K562 (cell line): ENCODE measurements at regions not wholly inside any gene's neighbourhood (a gene's known extent, or its start where the extent isn't known, plus 50 kb on each side); places are given as distances from the start of the nearest gene placed in this dataset.

Source experiments
- ATAC-seq: fragments of 200-7000 bp; cut with Tn5 transposase; 3 replicates; pipeline ENCODE4 v1.9.1; 2020; ENCODE audit warnings: moderate library complexity
- BruUV-seq: library from RNA; stranded (reverse); fragments of 400-500 nt; replicated peaks from 2 replicates; lab custom pipeline; 2021; lab: Mats Ljungman, UMichigan
- CTCF ChIA-PET: fragments of 300-600 bp; formaldehyde crosslinking; extraction: SDS; loops from one replicate; lab custom pipeline; 2021; ENCODE audit warnings: low intra/inter-chr PET ratio; lab: Yijun Ruan, JAX
- POLR2A ChIA-PET: fragments of 300-600, 350-650 bp; sonication (Branson Sonifier 250); formaldehyde crosslinking; extraction: SDS; loops from one replicate; lab custom pipeline; 2021; ENCODE audit warnings: antibody characterized with exemption, inconsistent platforms; lab: Yijun Ruan, JAX
- DNase-seq, 4 experiments: peaks; one replicate each; pipeline versions ENCODE4 v3.0.0 to v3.0.0-alpha.2; 2011 to 2018; ENCODE audit warnings: low spot score in 3 of 4, mixed read lengths in 3 of 4; ENCODE audit errors: extremely low read depth in 1 of 4
- FAIRE-seq: peaks from 2 replicates; lab custom pipeline; 2011; peaks lifted over from hg19 to GRCh38; lab: Jason Lieb, UNC
- H2AFZ ChIP-seq: 2 replicates; pipeline ENCODE4 v1.6.0; 2011; ENCODE audit warnings: low read depth, low read length, control low read depth, inconsistent platforms
- H3K27ac ChIP-seq: fragments of 200-600 bp; 3 replicates; pipeline ENCODE4 v1.8.0; 2011; ENCODE audit warnings: low read depth, mild to moderate bottlenecking, control low read depth, inconsistent platforms, low read length, moderate library complexity, mixed read lengths; ENCODE audit errors: extremely low read depth
- H3K27me3 ChIP-seq, 2 experiments: fragments of 300-600 bp in 1 of 2; 2 replicates in 1 of 2; 3 replicates in 1 of 2; pipeline versions ENCODE4 v1.6.0 to v1.8.0; 2011; ENCODE audit warnings: inconsistent platforms in 2 of 2, low read length in 2 of 2, mild to moderate bottlenecking in 1 of 2, mixed read lengths in 1 of 2, moderate library complexity in 1 of 2; ENCODE audit not compliant: control insufficient read depth in 2 of 2, insufficient read depth in 2 of 2
- H3K36me3 ChIP-seq: fragments of 300-600 bp; 3 replicates; pipeline ENCODE4 v1.8.0; 2011; ENCODE audit warnings: mild to moderate bottlenecking, low read length, inconsistent platforms; ENCODE audit not compliant: control insufficient read depth, insufficient read depth
- H3K4me1 ChIP-seq, 2 experiments: fragments of 200-600 bp in 1 of 2; replicated peaks in 1 of 2; 2 replicates in 1 of 2; 3 replicates in 1 of 2; pipeline versions ENCODE4 v1.5.1 to v1.8.0; 2011; ENCODE audit warnings: inconsistent platforms in 2 of 2, low read length in 2 of 2, mild to moderate bottlenecking in 1 of 2, mixed read lengths in 1 of 2, moderate library complexity in 1 of 2; ENCODE audit not compliant: control insufficient read depth in 2 of 2, insufficient read depth in 2 of 2
- H3K4me2 ChIP-seq: 2 replicates; pipeline ENCODE4 v1.6.1; 2011; ENCODE audit warnings: low read length, control low read depth, inconsistent platforms, mixed read lengths; ENCODE audit not compliant: insufficient read depth
- H3K4me3 ChIP-seq: fragments of 200-600 bp; sonication (generic), shearing (Covaris generic); 2 replicates; pipeline ENCODE4 v1.5.1; 2016; ENCODE audit warnings: control low read depth, inconsistent platforms
- H3K79me2 ChIP-seq: fragments of 200-600 bp; 3 replicates; pipeline ENCODE4 v1.8.0; 2011; ENCODE audit warnings: low read length, inconsistent platforms; ENCODE audit not compliant: control insufficient read depth, insufficient read depth
- H3K9ac ChIP-seq, 2 experiments: 2 replicates each; pipeline versions ENCODE4 v1.6.0 to v1.6.1; 2011; ENCODE audit warnings: low read depth in 2 of 2, low read length in 2 of 2, control low read depth in 1 of 2, inconsistent platforms in 1 of 2, mild to moderate bottlenecking in 1 of 2, mixed read lengths in 1 of 2; ENCODE audit not compliant: insufficient read depth in 1 of 2
- H3K9me1 ChIP-seq: one replicate; pipeline ENCODE4 v1.6.0; 2011; ENCODE audit warnings: inconsistent platforms, mild to moderate bottlenecking, low read length, moderate library complexity; ENCODE audit not compliant: control insufficient read depth, insufficient read depth
- H3K9me3 ChIP-seq: replicated peaks from 2 replicates; pipeline ENCODE4 v1.5.1; 2011; ENCODE audit warnings: low read depth, low read length, inconsistent platforms; ENCODE audit not compliant: control insufficient read depth, insufficient read depth
- H4K20me1 ChIP-seq: replicated peaks from 2 replicates; pipeline ENCODE4 v1.6.1; 2011; ENCODE audit warnings: low read length, inconsistent platforms, mixed read lengths; ENCODE audit not compliant: control insufficient read depth, insufficient read depth
- CBX5 ChIP-seq: IDR thresholded peaks from 2 replicates; pipeline ENCODE4 v1.6.1; 2014; ENCODE audit warnings: low read depth, borderline replicate concordance
- DEAF1 ChIP-seq: fragments of 450-650 bp; formaldehyde crosslinking; IDR thresholded peaks from 2 replicates; pipeline ENCODE4 v1.4.0; 2020; ENCODE audit warnings: mild to moderate bottlenecking, moderate library complexity
- FOXM1 ChIP-seq, 2 experiments: fragments of 450-650 bp in 1 of 2; sonication (generic) in 1 of 2; formaldehyde crosslinking in 1 of 2; IDR thresholded peaks; 2 replicates each; pipeline versions ENCODE4 v1.6.1 to v1.9.0; 2017 to 2022; ENCODE audit warnings: low read depth in 2 of 2, mild to moderate bottlenecking in 2 of 2, missing genetic modification reagents in 1 of 2, moderate library complexity in 1 of 2
- HIVEP1 ChIP-seq: fragments of 250-450 bp; sonication (Bioruptor Pico); IDR thresholded peaks from 2 replicates; pipeline ENCODE4 v1.4.0; 2020; ENCODE audit warnings: mild to moderate bottlenecking
- HMGN3 ChIP-seq: IDR thresholded peaks from 2 replicates; pipeline ENCODE4 v1.6.1; 2011; ENCODE audit warnings: borderline replicate concordance, low read depth, mild to moderate bottlenecking, mixed read lengths, low read length; ENCODE audit not compliant: insufficient read length; ENCODE audit errors: extremely low read depth
- HOMEZ ChIP-seq: fragments of 250-450 bp; sonication (Bioruptor Pico); IDR thresholded peaks from 2 replicates; pipeline ENCODE4 v1.4.0; 2020; ENCODE audit warnings: mild to moderate bottlenecking, moderate library complexity
- PHB ChIP-seq: fragments of 250-450 bp; sonication (Bioruptor Pico); IDR thresholded peaks from 2 replicates; pipeline ENCODE4 v1.5.0; 2021
- TEAD4 ChIP-seq, 2 experiments: sonication (generic) in 1 of 2; formaldehyde crosslinking in 1 of 2; IDR thresholded peaks; 2 replicates each; pipeline versions ENCODE4 v1.6.1 to v1.8.0; 2012 to 2022; ENCODE audit warnings: borderline replicate concordance in 1 of 2, inconsistent platforms in 1 of 2, low read length in 1 of 2, mild to moderate bottlenecking in 1 of 2, missing genetic modification reagents in 1 of 2
- UBTF ChIP-seq, 2 experiments: IDR thresholded peaks; 2 replicates each; pipeline ENCODE4 v1.6.1; 2012; ENCODE audit warnings: improper control_type of control experiment in 2 of 2, low read depth in 2 of 2, low read length in 2 of 2, borderline replicate concordance in 1 of 2
- ZNF511 ChIP-seq: sonication (generic); formaldehyde crosslinking; IDR thresholded peaks from 2 replicates; pipeline ENCODE4 v1.8.0; 2022; ENCODE audit warnings: mild to moderate bottlenecking, missing genetic modification reagents
- WGBS: fragments of 100-300 bp; shearing (Covaris generic); methylation state at CpG from one replicate; pipeline ENCODE4 v1.1.6; 2016; ENCODE audit warnings: low coverage, mixed read lengths; ENCODE audit not compliant: insufficient coverage; ENCODE audit errors: missing lambda C conversion rate; 5-methylcytosine and 5-hydroxymethylcytosine counted together
- in situ Hi-C: fragments of 300-500 bp; cut with MboI; formaldehyde crosslinking; loops from 4 replicates; pipeline ENCODE4 v1.15.0; 2018; ENCODE audit warnings: inconsistent platforms, mixed read lengths
- intact Hi-C: fragments of 100-400 bp; cut with micrococcal nuclease; formaldehyde crosslinking; loops from 2 replicates; pipeline ENCODE4 v1.14.2; 2022

- no peak overlapping the region for H3K4me3 ChIP-seq
- H3K79me2 ChIP-seq: no peaks in the 10 kb centered on the region
- no peaks in the 10 kb centered on the region for H4K20me1 ChIP-seq
- H3K4me2 ChIP-seq: no peak overlapping the region
- no peak for DNase-seq
- H3K36me3 ChIP-seq: no peaks in the 10 kb centered on the region
- H3K4me1 ChIP-seq: peaks cover 0 to 13% of the 10 kb centered on the region in 2 experiments; a peak in 2 of 5 replicates
- H3K9me3 ChIP-seq: no peaks in the 10 kb centered on the region; the same call in 1 of the 2 replicates
- ChIA-PET CTCF (no interaction called here), POLR2A (no interaction called here)
- WGBS: 63% methylated on average over 3 of the region's 3 CpGs
- no peaks in the 10 kb centered on the region for H3K9me1 ChIP-seq
- no peak for TF ChIP-seq TEAD4 (IDR thresholded peaks at IDR 0.05; ENCODE audit: low read length)
- TF ChIP-seq TEAD4 (CRISPR knock-in tag; IDR thresholded peaks at IDR 0.05; ENCODE audit: borderline replicate concordance): no peak
- no peak for TF ChIP-seq HIVEP1 (CRISPR knock-in tag)
- TF ChIP-seq ZNF511 (CRISPR knock-in tag): no peak
- no peak for TF ChIP-seq HMGN3
- no peak for TF ChIP-seq PHB
- TF ChIP-seq CBX5: no peak
- no peak for TF ChIP-seq UBTF (IDR thresholded peaks at IDR 0.05; ENCODE audit: borderline replicate concordance in 1 of 2, low read depth in 2 of 2, low read length in 2 of 2)
- TF ChIP-seq DEAF1 (CRISPR knock-in tag): no peak
- no peak for TF ChIP-seq HOMEZ (CRISPR knock-in tag)
- TF ChIP-seq FOXM1 (IDR thresholded peaks at IDR 0.05; ENCODE audit: low read depth): no peak
- no peak for TF ChIP-seq FOXM1 (CRISPR knock-in tag; IDR thresholded peaks at IDR 0.05; ENCODE audit: low read depth)
- no peak overlapping the region for H3K27ac ChIP-seq
- BruUV-seq: no TSS peak
- in situ Hi-C loops: no loop called here
- no peak overlapping the region for H3K9ac ChIP-seq
- ATAC-seq: no peak
- H3K27me3 ChIP-seq: no peaks in the 10 kb centered on the region
- no peak overlapping the region for H2AFZ ChIP-seq
- no peak for FAIRE-seq
- intact Hi-C loops: no loop called here
These were observed 495.8 kb downstream of the NTRK3 start for GRCh38 chr15:87760547-87761314.
